Right renal pelvis (tissue), 4 donors: ENCODE measurements at regions not wholly inside any gene's neighbourhood (a gene's known extent, or its start where the extent isn't known, plus 50 kb on each side); places are given as distances from the start of the nearest gene placed in this dataset.

Experiments
- DNase-seq, 4 donors: peaks; one replicate each; pipeline ENCODE4 v3.0.0-alpha.2; 2013; ENCODE audit warnings: low read depth in 4 of 4, low spot score in 3 of 4, missing footprints in 1 of 4

DNA sequence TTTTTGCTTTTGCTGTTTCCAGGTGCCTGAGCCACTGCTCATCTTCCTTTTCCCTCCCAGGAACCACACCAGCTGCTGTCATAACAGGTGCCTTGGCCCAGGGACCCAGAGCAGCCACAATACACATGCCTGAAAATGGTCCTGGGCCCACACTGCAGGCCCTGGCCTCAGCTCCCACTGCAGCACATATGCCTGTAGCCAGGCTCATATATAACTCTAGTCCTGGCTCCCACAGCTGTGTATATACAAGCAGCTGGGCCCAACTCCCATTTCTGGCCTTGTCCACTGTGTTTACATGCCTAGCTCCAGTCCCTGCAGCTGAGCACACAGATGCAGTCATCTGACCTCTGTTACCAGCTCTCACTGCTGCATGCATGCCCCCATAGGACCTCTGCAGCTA, 930.5 kb downstream of the ADGRL3 start:
- no peak for DNase-seq

DNA sequence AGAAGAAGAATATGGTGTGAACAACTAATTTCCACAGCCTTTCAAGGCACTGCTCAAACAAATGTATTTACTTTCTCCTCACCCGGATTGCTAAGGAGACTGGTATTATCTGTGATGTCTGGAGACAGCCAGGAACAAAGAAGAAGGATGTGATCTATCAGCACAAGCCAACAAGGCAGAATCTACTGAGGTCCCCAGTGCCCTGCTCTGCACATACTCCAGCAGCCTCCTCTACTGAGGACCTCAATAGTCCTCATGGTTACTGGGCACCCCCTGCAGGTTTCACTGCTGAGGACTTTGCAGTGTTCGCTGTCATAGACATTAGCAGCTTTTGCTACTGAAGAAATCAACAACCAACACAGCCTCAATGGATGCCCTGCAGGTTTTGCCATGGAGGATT, 930.1 kb downstream of the ADGRL3 start:
- no peak for DNase-seq
